NCI-H345 treated with DMSO at 0.1 percent for 48 hours (cell line): ENCODE measurements at regions not wholly inside any gene's neighbourhood (a gene's known extent, or its start where the extent isn't known, plus 50 kb on each side); places are given as distances from the start of the nearest gene placed in this dataset.

Experiments
- DNase-seq: peaks from one replicate; lab custom pipeline; 2025; ENCODE audit not compliant: unreplicated experiment; lab: John Stamatoyannopoulos, UW

- DNase-seq = no peak
These were observed 112.8 kb downstream of the LINC00237 start for GRCh38 chr20:20993372-20993771.

- DNase-seq = no peak
These were observed 113.3 kb downstream of the LINC00237 start for GRCh38 chr20:20992686-20993360.

- no peak for DNase-seq
These were observed 113.9 kb downstream of the LINC00237 start for GRCh38 chr20:20992277-20992676.

DNA sequence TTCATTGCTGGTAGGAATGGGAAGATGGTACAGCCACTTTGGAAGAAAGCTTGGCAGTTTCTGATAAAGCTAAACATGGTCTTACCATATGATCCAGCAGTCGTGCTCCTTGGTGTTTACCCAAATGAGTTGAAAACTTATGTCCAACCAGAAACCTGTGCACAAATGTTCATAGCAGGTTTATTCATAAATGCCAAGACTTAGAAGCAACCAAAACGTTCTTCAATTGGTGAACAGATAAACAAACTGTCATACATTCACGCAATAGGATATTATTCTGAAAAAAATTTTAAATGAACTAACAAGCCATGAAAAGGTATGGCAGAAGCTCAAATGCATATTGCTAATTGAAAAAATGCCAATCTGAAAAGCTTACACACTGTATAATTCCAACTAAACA is 117.1 kb downstream of the LINC00237 start:
- DNase-seq = no peak

DNA sequence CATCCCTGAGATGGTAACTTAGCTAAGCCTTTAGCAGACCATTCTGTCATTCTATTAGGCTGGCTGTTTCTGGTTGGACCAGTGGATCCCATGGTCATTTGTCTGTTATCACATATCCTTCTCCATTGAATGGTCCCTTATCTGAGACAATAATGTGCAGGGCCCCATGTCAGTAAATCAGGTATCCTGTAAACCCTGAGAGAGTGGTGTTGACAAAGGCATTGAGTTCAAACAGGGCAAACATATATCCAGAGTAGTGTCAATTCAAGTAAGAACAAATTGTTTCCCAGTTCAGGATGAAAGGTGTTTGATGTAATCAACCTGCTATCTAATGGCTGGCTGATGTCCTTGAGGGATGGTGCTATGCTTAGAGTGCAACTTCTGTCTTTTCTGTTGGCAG is 126.2 kb downstream of the LINC00237 start:
- DNase-seq = no peak

- no peak for DNase-seq
These were observed 128.4 kb downstream of the LINC00237 start for GRCh38 chr20:20977786-20978185.

DNA sequence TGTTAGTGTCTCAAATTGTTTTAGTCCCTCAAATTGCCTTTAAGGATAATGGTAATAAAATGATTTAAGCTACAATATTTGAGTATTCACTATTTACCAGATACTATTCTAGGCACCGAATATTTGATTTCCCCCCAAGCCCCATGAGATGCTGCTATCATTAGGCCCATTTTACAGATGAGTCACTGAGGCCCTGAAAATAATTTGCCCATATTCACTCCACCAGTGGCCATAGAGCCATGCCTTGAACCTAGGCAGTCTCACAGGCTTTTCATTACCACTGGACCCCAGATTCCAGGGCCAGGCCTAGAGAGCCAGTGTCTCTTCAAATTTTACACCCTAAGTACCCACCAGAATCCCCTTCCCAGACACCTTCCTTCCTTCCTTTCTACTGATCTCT is 133.7 kb downstream of the LINC00237 start:
- DNase-seq = no peak

DNA sequence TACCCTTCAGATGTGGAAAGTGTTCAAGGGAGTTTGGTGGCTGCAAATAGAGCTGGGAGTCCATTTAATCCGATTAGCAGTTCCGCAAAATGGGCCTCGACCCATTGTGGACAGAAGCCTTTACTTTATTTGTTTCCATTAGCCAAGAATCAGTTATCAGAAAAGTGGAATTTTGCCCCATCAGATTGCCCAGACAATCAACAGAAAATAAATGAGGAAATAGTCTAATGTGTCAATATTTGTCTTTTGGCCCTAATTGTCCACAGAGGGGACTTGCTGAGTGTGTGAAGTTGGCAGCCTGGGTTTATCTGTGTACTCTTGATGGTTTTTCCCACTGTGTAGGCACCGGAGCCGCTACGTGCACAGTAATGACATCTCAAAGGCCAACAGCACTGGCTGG is 134.3 kb downstream of the LINC00237 start:
- no peak for DNase-seq

GRCh38 chr20:20970841-20971240 is 135.3 kb downstream of the LINC00237 start:
- no peak for DNase-seq

DNA sequence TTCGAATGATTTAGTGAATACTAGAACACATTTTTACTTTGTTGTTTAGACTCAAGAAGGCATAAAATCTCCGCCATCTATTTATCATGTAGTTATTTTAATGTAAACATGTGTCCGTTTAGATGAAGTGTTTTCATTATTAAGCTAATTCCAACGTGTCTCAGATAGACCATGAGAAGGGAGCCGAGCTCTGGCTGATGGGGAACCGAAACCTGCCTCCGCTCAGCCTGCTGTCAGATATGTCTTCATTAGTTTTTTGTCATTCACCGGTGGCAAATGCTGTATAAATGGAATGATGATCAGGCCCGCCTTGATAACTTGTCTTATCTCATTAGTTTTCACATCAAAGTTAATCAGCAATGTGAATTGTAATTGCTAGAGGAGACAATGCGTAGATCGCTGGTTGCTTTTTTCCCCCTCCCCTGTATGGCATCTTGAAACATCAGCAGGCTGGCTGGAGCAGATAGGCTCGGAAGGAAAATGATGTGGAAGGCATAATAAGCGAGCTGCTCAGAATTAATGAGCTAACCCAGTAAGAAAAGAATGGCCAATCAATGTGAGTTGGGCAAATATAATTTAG is 136.4 kb downstream of the LINC00237 start:
- DNase-seq = no peak

DNA sequence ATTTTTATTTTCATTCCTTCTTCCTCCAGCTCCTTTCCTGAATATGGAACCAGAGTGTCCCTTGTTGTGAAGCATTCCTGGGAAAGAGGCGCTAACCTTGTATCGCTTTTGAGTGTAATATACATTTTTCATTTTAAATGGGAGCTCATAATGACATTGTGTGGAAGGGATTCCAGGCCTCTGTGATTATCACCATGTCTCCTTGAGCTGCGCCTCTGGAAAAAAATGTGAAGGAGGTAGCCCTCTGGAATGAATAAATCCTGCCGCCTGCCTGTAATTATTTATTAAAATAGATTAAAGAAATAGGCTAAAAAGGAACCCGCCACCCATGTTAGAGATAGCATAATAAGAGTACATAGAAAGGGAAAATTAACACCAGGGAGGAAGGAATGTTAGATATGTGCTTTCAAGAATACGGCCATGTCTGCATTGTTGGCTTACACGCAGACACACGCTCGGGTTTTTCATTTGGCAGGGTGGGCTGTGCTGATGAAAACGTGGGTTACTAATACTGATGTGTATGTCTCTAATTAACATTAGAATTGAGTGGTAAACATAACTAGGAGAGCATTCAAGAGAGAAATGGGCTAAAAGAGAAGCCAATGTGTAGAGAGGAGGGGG is 138.5 kb downstream of the LINC00237 start:
- DNase-seq = no peak

DNA sequence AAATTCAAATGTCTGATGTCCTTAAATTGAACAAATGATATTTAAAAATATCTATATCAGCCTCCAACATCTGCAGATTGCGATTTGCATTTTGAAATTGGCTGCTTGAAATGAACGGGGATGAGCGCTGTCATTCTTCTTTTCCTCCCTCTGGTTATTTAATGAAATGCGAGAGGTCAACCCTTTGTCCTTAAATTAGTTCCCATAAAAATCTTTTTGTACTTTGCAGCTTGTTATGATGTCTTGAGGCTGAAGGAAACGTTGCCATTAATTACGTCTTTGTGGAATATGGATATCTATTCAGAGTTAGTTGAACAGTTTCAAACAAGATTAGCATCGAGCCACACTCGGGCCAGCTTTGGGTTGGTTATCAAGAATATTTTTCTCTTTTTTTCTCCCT is 140.0 kb downstream of the LINC00237 start:
- no peak for DNase-seq

GRCh38 chr20:20959031-20959755 is 147.0 kb downstream of the LINC00237 start:
- no peak for DNase-seq

- no peak for DNase-seq
These were observed 149.6 kb downstream of the LINC00237 start for GRCh38 chr20:20956513-20956931.

DNA sequence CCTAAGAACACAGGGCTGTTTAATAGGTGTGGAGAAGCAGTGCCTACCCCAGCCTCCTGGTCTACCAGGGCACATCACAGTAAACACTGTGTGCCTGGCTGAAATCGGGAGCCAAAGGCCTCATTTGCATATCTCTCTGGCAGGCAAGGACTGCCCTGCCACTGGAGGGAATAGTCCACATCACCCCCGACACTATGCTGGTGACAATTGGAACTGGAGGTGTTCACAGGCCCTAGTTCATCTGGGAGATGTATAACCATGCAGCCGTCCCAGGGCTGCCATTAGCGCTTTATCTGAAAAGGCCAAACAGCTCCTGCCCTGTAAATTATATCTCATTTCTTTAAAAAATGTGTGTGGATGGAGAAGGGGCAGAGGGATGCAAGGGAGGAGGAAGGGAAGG is 150.3 kb downstream of the LINC00237 start:
- DNase-seq = no peak

DNA sequence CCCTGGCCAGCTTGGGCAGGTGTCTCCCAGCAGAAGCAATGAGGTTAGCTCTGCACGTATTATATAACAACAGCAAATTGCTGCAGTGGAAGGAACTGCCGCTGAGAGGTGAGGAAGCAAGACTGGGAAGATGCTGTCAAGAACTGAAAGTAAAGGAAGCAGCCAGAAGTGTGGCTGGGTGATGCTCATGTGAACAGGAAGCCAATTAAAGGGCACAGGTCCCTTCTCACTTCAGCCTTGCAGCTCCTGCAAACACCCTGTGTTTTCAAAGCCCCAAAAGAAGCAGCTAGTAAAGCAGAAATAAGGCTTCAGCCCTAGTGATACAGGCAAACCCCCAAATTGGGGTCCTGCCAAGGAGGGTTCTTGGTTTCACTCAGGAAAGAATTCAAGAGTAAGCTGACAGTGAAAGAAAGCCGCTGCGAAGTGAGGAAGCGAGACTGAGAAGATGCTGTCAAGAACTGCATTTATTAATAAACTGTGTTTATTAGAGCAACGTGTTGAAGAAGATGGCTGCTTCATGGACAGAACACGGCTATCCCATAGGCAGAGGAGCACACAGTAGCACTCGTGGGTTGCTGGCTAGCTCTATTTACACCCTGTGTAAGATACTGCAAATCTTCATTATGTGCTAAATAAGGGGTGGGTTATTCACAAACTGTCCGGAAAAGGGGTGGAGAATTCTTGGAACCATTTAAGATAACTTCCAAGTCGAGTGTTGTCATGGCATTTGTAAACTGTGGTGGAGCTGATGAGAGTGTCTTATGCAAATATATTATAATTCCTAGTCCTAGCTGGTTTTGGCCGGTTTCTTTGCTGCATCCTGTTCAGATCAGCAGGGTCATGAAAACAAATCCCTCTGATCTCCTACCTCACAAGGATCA is 152.2 kb downstream of the LINC00237 start:
- no peak for DNase-seq

- no peak for DNase-seq
These were observed 155.5 kb downstream of the LINC00237 start for GRCh38 chr20:20950620-20951019.

DNA sequence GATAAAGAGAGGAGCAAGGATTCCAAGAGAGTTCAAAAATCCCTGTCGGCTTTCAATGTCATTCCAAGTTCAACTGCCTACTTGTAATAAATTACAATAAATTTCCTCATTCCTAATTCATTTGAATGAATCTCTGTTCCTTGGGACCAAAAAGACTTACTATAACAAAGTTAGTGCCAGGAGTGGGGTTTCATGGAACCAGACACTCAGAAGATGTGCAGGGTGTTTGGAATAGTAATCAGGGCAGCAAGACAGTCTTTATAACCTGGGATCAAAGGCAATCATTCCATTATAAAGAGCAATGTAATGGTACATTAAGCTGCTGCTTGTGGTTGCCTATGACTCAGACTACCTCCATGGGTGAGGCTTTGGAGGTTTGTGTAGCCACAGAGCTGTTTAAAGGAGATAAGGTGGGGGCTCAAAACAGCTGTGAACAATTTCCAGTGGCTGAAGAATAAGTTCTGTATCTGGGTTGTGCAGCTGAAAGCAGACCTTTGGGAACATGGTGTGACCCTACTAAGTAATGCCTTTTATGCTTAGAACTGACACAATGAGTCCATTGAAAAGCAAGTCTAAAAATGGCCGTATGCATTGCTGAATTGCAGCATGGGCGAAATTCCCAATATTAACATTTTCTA is 159.9 kb downstream of the LINC00237 start:
- DNase-seq = no peak

DNA sequence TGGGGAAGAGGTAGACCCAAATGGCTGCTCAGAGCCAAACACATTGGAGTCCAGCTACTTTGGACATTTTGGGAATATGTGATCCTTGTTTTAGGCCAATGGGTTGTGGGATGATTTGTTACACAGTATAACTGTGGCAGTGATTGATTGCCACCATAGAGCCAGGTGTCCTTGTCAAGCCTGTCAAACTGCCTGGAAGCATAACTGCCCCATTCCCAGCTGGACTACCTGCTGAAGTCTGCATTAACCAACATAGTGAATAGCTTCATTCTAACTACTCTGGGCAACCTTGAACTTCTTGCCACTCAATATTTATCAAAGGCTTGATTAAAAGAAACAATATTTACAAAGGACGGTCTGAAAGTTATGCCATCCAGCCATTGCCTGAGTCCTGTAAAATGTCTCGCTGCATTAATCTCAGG is 164.7 kb downstream of the LINC00237 start:
- DNase-seq = no peak

GRCh38 chr20:20939006-20939405 is 167.2 kb downstream of the LINC00237 start:
- DNase-seq = no peak
